ENCODE measurements at regions not wholly inside any gene's neighbourhood (a gene's known extent, or its start where the extent isn't known, plus 50 kb on each side); places are given as distances from the start of the nearest gene placed in this dataset.

GRCh38 chr3:18611991-18612390 lies 186.9 kb upstream of the SATB1 start:
- no peak for DNase-seq (ENCODE audit: low read depth)
- no peak overlapping the region for H3K4me3 ChIP-seq (ENCODE audit: low read length)
- TF ChIP-seq, protein P1, sequence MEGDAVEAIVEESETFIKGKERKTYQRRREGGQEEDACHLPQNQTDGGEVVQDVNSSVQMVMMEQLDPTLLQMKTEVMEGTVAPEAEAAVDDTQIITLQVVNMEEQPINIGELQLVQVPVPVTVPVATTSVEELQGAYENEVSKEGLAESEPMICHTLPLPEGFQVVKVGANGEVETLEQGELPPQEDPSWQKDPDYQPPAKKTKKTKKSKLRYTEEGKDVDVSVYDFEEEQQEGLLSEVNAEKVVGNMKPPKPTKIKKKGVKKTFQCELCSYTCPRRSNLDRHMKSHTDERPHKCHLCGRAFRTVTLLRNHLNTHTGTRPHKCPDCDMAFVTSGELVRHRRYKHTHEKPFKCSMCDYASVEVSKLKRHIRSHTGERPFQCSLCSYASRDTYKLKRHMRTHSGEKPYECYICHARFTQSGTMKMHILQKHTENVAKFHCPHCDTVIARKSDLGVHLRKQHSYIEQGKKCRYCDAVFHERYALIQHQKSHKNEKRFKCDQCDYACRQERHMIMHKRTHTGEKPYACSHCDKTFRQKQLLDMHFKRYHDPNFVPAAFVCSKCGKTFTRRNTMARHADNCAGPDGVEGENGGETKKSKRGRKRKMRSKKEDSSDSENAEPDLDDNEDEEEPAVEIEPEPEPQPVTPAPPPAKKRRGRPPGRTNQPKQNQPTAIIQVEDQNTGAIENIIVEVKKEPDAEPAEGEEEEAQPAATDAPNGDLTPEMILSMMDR (IDR thresholded peaks at IDR 0.05; ENCODE audit: insufficient read depth, low read depth, low read length, missing control alignments): no peak

DNA sequence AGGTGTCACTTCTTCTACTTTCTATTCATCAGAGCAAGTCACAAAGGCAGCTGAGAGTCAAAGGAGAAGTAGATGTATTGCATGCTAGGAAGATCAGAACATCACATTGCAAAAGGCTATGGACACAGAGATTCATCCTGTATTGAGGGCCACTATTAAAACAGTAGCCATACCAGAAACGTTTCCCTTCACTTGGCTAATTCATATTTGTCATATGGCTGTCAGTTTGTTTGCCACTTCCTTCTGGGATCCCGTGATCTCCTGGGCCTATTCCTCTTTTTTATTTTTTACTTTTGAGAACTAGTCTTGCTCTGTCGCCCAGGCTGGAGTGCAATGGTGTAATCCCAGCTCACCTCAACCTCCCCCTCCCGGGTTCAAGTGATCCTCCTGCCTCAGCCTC lies 184.0 kb upstream of the SATB1 start:
- H3K4me3 ChIP-seq (ENCODE audit: low read length): no peak overlapping the region
- TF ChIP-seq, protein P1 (IDR thresholded peaks at IDR 0.05; ENCODE audit: insufficient read depth, low read depth, low read length, missing control alignments): no peak
- DNase-seq (ENCODE audit: low read depth): no peak

GRCh38 chr3:18597919-18598318 lies 172.8 kb upstream of the SATB1 start:
- H3K4me3 ChIP-seq (ENCODE audit: low read length): no peak overlapping the region
- TF ChIP-seq, protein P1 (IDR thresholded peaks at IDR 0.05; ENCODE audit: insufficient read depth, low read depth, low read length, missing control alignments): no peak
- DNase-seq (ENCODE audit: low read depth): no peak

DNA sequence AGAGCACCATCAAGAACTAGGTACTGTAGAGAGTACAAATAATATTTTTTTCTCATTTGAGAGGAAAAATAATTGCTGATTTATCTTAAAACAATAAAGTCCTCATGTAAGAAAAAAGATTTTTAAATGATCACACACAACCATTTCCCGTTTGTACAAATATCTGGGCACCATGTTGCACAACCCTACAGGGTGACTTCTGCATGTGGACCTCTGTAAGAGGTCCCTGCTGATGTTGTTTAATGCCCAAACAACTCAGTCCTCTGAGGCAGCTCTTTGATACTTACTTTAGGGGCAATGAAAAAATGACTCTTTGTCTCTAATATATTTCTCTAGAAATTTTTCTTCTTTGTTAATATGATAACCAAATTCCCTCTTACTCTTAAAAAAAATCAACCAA lies 168.1 kb upstream of the SATB1 start:
- TF ChIP-seq, protein P1 (IDR thresholded peaks at IDR 0.05; ENCODE audit: insufficient read depth, low read depth, low read length, missing control alignments): no peak
- H3K4me3 ChIP-seq (ENCODE audit: low read length): no peak overlapping the region
- DNase-seq (ENCODE audit: low read depth): no peak

DNA sequence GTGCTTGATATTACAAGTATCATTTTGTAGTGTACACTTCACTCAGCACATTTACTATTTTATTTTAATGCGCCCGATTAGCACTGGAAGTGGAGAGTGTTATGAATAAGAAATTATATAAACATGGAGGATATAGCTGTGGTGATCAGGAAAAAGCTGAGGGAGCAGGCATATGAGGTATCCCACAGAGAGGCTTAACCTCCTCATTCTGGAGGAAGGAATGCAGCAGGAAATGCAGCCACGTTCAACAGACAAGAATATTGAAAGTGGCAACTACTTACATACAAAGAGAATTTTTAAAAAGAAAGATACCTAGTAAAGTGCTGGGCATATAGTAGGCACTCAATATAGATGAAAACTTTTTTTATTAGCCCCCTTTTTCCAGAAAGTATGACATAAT lies 166.0 kb upstream of the SATB1 start:
- no peak overlapping the region for H3K4me3 ChIP-seq (ENCODE audit: low read length)
- TF ChIP-seq, protein P1 (IDR thresholded peaks at IDR 0.05; ENCODE audit: insufficient read depth, low read depth, low read length, missing control alignments): no peak
- no peak for DNase-seq (ENCODE audit: low read depth)

- DNase-seq (ENCODE audit: low read depth): no peak
- no peak overlapping the region for H3K4me3 ChIP-seq (ENCODE audit: low read length)
- TF ChIP-seq, protein P1 (IDR thresholded peaks at IDR 0.05; ENCODE audit: insufficient read depth, low read depth, low read length, missing control alignments): no peak
Observed at GRCh38 chr3:18586076-18586475, 160.9 kb upstream of the SATB1 start.

Data from epithelial cell of esophagus (primary cell).